Cardiac muscle cell (in vitro differentiated cells and primary cell): ENCODE measurements at regions not wholly inside any gene's neighbourhood (a gene's known extent, or its start where the extent isn't known, plus 50 kb on each side); places are given as distances from the start of the nearest gene placed in this dataset.

Experiments
- DNase-seq, 2 donors: peaks; one replicate each; pipeline versions ENCODE4 v3.0.0 to v3.0.0-alpha.2; 2010 to 2017; ENCODE audit warnings: low read depth in 1 of 2, low spot score in 1 of 2
- H3K27ac ChIP-seq: fragments of 200-600 bp; sonication (generic); 2 replicates; pipeline ENCODE4 v1.5.1; 2016
- H3K27me3 ChIP-seq: fragments of 200-600 bp; sonication (generic); 2 replicates; pipeline ENCODE4 v1.6.0; 2016; ENCODE audit warnings: control low read depth
- H3K36me3 ChIP-seq: fragments of 200-600 bp; sonication (generic); 2 replicates; pipeline ENCODE4 v1.5.1; 2016; ENCODE audit warnings: control low read depth
- H3K4me1 ChIP-seq: fragments of 200-600 bp; sonication (generic); 2 replicates; pipeline ENCODE4 v1.8.1; 2017; ENCODE audit warnings: low read depth, mild to moderate bottlenecking, mixed run types
- H3K4me3 ChIP-seq: fragments of 200-600 bp; sonication (generic); 2 replicates; pipeline ENCODE4 v1.5.1; 2016; ENCODE audit warnings: mild to moderate bottlenecking
- H3K9me3 ChIP-seq: fragments of 200-600 bp; sonication (generic); 2 replicates; pipeline ENCODE4 v1.5.1; 2017; ENCODE audit warnings: low read depth, mild to moderate bottlenecking, control low read depth
- TF ChIP-seq, protein P1 (sequence below): IDR thresholded peaks from 2 replicates; pipeline ENCODE4 v1.5.1; 2012; ENCODE audit warnings: low read depth, mild to moderate bottlenecking, low read length

GRCh38 chr14:89573399-89573657 is 156.3 kb upstream of the FOXN3 start:
- H3K9me3 ChIP-seq = no peaks in the 10 kb centered on the region
- DNase-seq = no peak
- no peaks in the 10 kb centered on the region for H3K36me3 ChIP-seq
- no peaks in the 10 kb centered on the region for H3K27me3 ChIP-seq
- no peak overlapping the region for H3K4me3 ChIP-seq
- TF ChIP-seq, protein P1, sequence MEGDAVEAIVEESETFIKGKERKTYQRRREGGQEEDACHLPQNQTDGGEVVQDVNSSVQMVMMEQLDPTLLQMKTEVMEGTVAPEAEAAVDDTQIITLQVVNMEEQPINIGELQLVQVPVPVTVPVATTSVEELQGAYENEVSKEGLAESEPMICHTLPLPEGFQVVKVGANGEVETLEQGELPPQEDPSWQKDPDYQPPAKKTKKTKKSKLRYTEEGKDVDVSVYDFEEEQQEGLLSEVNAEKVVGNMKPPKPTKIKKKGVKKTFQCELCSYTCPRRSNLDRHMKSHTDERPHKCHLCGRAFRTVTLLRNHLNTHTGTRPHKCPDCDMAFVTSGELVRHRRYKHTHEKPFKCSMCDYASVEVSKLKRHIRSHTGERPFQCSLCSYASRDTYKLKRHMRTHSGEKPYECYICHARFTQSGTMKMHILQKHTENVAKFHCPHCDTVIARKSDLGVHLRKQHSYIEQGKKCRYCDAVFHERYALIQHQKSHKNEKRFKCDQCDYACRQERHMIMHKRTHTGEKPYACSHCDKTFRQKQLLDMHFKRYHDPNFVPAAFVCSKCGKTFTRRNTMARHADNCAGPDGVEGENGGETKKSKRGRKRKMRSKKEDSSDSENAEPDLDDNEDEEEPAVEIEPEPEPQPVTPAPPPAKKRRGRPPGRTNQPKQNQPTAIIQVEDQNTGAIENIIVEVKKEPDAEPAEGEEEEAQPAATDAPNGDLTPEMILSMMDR = no peak
- H3K27ac ChIP-seq = no peak overlapping the region
- H3K4me1 ChIP-seq = peaks cover 38% of the 10 kb centered on the region

DNA sequence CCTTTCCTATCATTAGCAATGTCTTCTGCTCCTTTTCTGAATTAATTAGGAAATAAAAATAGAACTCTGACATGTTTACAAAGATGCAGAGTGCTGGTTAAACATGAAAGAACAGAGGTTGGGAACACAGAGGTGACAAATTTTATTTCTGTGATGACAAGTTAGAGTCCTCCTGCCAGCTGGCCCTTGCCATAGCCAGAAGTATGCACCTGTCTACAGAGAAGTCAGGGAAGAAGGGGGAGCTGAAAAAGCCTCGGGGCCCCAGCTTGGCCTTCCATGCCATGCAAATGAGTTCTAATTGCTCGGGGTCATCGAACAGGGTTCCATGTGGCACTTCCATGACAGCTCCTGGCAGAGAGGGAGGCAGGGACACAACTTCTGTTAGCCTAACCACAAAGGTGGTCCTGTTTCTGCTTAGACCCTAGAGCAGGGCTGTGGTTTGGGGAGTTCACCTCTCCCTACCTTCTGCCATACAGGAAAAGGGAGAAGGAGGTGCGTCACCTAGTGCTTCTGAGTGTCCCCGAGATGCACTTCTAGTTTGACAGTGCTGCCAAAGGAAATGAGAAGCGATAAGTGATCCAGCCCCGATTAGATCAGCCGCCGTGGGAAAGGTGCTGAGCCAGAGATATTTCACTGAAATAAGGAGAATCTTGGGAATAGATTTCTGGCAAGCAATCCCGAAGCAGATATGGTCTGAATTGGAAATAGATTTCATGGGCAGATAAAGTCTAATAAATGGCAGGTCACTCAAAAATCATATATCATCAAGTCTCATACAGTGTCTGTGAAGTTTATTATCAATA is 155.8 kb upstream of the FOXN3 start:
- no peak for DNase-seq
- H3K36me3 ChIP-seq = no peaks in the 10 kb centered on the region
- H3K9me3 ChIP-seq = no peaks in the 10 kb centered on the region
- no peak overlapping the region for H3K4me3 ChIP-seq
- TF ChIP-seq, protein P1 = no peak
- peaks cover 32% of the 10 kb centered on the region for H3K4me1 ChIP-seq
- no peaks in the 10 kb centered on the region for H3K27me3 ChIP-seq
- no peak overlapping the region for H3K27ac ChIP-seq

- Histone ChIP-seq H3K36me3 (no peaks in the 10 kb centered on the region), H3K4me1 (peaks cover 19% of the 10 kb centered on the region), H3K27ac (no peak overlapping the region), H3K4me3 (no peak overlapping the region), H3K9me3 (no peaks in the 10 kb centered on the region), H3K27me3 (no peaks in the 10 kb centered on the region)
- TF ChIP-seq, protein P1 = no peak
- no peak for DNase-seq
Observed at GRCh38 chr14:89571491-89571890, 154.5 kb upstream of the FOXN3 start.

DNA sequence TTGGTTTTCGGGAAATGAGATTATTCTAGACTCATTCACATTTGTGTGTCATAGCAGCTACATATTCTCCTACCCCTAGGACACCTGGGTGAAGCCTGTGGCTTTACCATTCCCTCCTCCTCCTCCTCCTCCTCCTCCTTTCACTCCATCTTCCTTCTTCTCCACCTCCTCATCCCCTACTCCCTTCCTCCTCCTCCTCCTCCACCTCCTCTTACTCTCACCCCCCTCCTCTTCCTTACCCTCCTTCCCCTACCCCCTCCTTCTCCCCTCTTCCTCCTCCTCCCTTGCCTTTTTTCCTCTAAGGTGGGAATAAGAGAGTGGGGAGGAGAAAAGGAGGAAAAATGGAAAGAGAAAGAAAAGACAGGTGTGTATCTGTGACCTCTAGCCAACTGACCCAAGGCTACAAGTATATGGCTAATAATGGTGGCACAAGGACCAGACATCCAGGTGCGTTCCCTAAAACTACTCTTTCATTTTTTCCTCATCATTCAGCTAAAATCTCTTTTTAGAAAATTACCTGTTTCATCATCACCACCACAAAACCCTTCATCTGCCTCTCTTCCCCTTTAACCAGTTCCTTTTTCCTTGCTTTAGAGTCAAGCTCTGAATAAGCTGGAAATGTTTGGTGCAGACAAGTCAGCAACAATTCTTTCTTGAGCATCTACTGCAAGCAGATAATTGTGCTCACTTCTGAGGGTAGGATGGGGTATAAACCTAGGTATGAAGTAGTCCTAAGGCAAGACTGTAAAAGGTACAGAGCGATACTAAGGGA is 149.8 kb upstream of the FOXN3 start:
- Histone ChIP-seq H3K36me3 (no peaks in the 10 kb centered on the region), H3K9me3 (no peaks in the 10 kb centered on the region), H3K27me3 (no peaks in the 10 kb centered on the region), H3K27ac (no peak overlapping the region), H3K4me1 (peaks cover 4% of the 10 kb centered on the region), H3K4me3 (no peak overlapping the region)
- TF ChIP-seq, protein P1 = no peak
- DNase-seq = no peak

DNA sequence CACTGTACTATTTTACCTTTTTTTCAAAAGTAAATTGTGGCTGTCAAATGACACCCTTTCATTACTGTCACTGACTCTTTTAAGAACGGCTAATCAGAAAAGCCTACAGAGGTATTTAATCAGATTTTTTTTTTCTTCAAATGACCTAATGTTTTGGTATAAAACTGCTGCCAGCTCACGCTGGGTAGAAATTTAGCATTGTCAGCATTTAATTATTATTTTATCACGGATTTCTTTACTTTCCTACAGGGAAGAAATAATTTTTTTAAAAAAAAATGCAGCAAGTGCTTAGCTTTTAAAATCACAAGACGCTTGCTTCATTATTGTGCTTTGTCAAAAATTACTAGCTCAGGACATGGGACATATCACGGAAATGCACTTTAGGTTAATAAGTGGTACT is 149.1 kb upstream of the FOXN3 start:
- TF ChIP-seq, protein P1 = no peak

More for the DNA sequence above, 149.1 kb upstream of the FOXN3 start:
- DNase-seq = no peak
- no peak overlapping the region for H3K4me3 ChIP-seq
- H3K9me3 ChIP-seq = no peaks in the 10 kb centered on the region
- no peaks in the 10 kb centered on the region for H3K27me3 ChIP-seq
- H3K36me3 ChIP-seq = no peaks in the 10 kb centered on the region
- H3K27ac ChIP-seq = no peak overlapping the region
- peaks cover 4% of the 10 kb centered on the region for H3K4me1 ChIP-seq
